ENCODE measurements at regions not wholly inside any gene's neighbourhood (a gene's known extent, or its start where the extent isn't known, plus 50 kb on each side); places are given as distances from the start of the nearest gene placed in this dataset.

- TF ChIP-seq EP300 (IDR thresholded peaks at IDR 0.05; ENCODE audit: borderline replicate concordance in 1 of 2, control insufficient read depth in 1 of 2, low read depth in 2 of 2, low read length in 2 of 2): no peak
- no peak for TF ChIP-seq IKZF2 (IDR thresholded peaks at IDR 0.05)
- no peak for TF ChIP-seq RBBP5 (conservative IDR thresholded peaks at IDR 0.05)
- no peak for TF ChIP-seq IKZF1 (conservative IDR thresholded peaks at IDR 0.05)
- no peak for TF ChIP-seq CREM (IDR thresholded peaks at IDR 0.05; ENCODE audit: low read depth)
- no peak for TF ChIP-seq MXI1 (IDR thresholded peaks at IDR 0.05; ENCODE audit: low read depth, low read length)
Measured at GRCh38 chr3:187921391-187922074, 176.3 kb upstream of the BCL6 start (continued).

GRCh38 chr3:187922704-187923416, 177.6 kb upstream of the BCL6 start:
- ChIA-PET SMC1A (ENCODE audit: uncharacterized antibody, unreplicated experiment) (interaction anchor here (1.2 to 1.4 kb wide), 2 partner anchors 19 to 175 kb away, joined by 4 read pairs; no protein-coding TSS in a partner anchor), RAD21 (ENCODE audit: unreplicated experiment) (no interaction called here), POLR2A (no interaction called here), CTCF (no interaction called here)
- Histone ChIP-seq H3K4me2 (ENCODE audit: control insufficient read depth, insufficient read depth) (no peak overlapping the region), H3K4me1 (ENCODE audit: control insufficient read depth, insufficient read depth, low read length) (peaks cover 18% of the 10 kb centered on the region), H3K4me3 (no peak overlapping the region), H3K79me2 (ENCODE audit: control insufficient read depth, insufficient read depth, low read length) (no peaks in the 10 kb centered on the region), H3K9ac (ENCODE audit: control insufficient read depth, insufficient read depth, low read length) (no peak overlapping the region), H3K27me3 (replicated peaks in 1 of 2; ENCODE audit: control insufficient read depth in 2 of 2, insufficient read depth in 2 of 2, low read length in 1 of 2) (peaks cover 0 to 2% of the 10 kb centered on the region in 2 experiments; a peak in 2 of 4 replicates), H3K36me3 (ENCODE audit: control insufficient read depth in 2 of 2, insufficient read depth in 2 of 2, low read length in 1 of 2) (no peaks in the 10 kb centered on the region), H2AFZ (ENCODE audit: control insufficient read depth, low read depth, low read length) (no peak overlapping the region), H4K20me1 (ENCODE audit: control insufficient read depth, insufficient read depth) (no peaks in the 10 kb centered on the region), H3K27ac (ENCODE audit: control insufficient read depth, insufficient read depth) (no peak overlapping the region), H3K9me3 (replicated peaks; ENCODE audit: control insufficient read depth, insufficient read depth, low read length) (peaks cover 10% of the 10 kb centered on the region)
- DNase-seq (ENCODE audit: low read depth, low spot score) (no peak), FAIRE-seq (no peak), ATAC-seq (no peak)
- BruUV-seq (replicated peaks): no TSS peak
- WGBS (ENCODE audit: insufficient coverage, insufficient replicate concordance, low lambda C conversion rate, missing lambda C conversion rate): 17% methylated on average over 3 of the region's 3 CpGs
- in situ Hi-C loops (cut with MboI) (no loop called here), intact Hi-C loops (cut with micrococcal nuclease; ENCODE audit: unreplicated experiment) (no loop called here)
- TF ChIP-seq ZNF622 (IDR thresholded peaks at IDR 0.05) (no peak), PKNOX1 (IDR thresholded peaks at IDR 0.05) (no peak), SUPT20H (IDR thresholded peaks at IDR 0.05; ENCODE audit: borderline replicate concordance, control insufficient read depth, low read depth, low read length) (no peak), NFIC (IDR thresholded peaks at IDR 0.05; ENCODE audit: low read depth, low read length) (no peak), RAD21 (IDR thresholded peaks at IDR 0.05; ENCODE audit: insufficient read depth, low read depth, low read length) (no peak), NR2C1 (IDR thresholded peaks at IDR 0.05) (no peak), E4F1 (IDR thresholded peaks at IDR 0.05; ENCODE audit: borderline replicate concordance, partially characterized antibody) (no peak), BACH1 (IDR thresholded peaks at IDR 0.05; ENCODE audit: borderline replicate concordance) (no peak), POU2F2 (IDR thresholded peaks at IDR 0.05; ENCODE audit: borderline replicate concordance, low read depth, low read length) (no peak), MXI1 (IDR thresholded peaks at IDR 0.05; ENCODE audit: low read depth, low read length) (no peak)
